GM12874 (cell line): ENCODE measurements at regions not wholly inside any gene's neighbourhood (a gene's known extent, or its start where the extent isn't known, plus 50 kb on each side); places are given as distances from the start of the nearest gene placed in this dataset.

Source experiments
- CTCF ChIP-seq: IDR thresholded peaks from 2 replicates; pipeline ENCODE4 v1.5.1; 2011; ENCODE audit warnings: low read depth, mild to moderate bottlenecking, control low read depth, low read length, moderate library complexity; ENCODE audit not compliant: insufficient read depth

- TF ChIP-seq CTCF = no peak
Observed at GRCh38 chr15:91776104-91776503, 77.4 kb upstream of the SLCO3A1 start.

- TF ChIP-seq CTCF = no peak
Observed at GRCh38 chr15:91779960-91780359, 73.5 kb upstream of the SLCO3A1 start.

GRCh38 chr15:91780387-91780786 lies 73.1 kb upstream of the SLCO3A1 start:
- TF ChIP-seq CTCF = no peak

- no peak for TF ChIP-seq CTCF
Observed at GRCh38 chr15:91782221-91782620, 71.3 kb upstream of the SLCO3A1 start.

- no peak for TF ChIP-seq CTCF
Observed at GRCh38 chr15:91783008-91783407, 70.5 kb upstream of the SLCO3A1 start.

GRCh38 chr15:91783451-91783850 lies 70.1 kb upstream of the SLCO3A1 start:
- TF ChIP-seq CTCF = no peak

- TF ChIP-seq CTCF = no peak
Observed at GRCh38 chr15:91784973-91785709, 68.4 kb upstream of the SLCO3A1 start.
